GM19239 (cell line): ENCODE measurements at regions not wholly inside any gene's neighbourhood (a gene's known extent, or its start where the extent isn't known, plus 50 kb on each side); places are given as distances from the start of the nearest gene placed in this dataset.
A peak's percentile ranks its signal among the peaks of the same experiment; 100 is the strongest.
"Not testable (repeated sequence)": the region's sequence is repeated elsewhere in the genome, so short reads cannot be mapped to it uniquely, and the experiment has no call there.

Source experiments
- DNase-seq: peaks from one replicate; pipeline ENCODE4 v3.0.0; 2011; ENCODE audit warnings: low spot score; ENCODE audit not compliant: insufficient read length
- FAIRE-seq: peaks from 2 replicates; lab custom pipeline; 2011; peaks lifted over from hg19 to GRCh38; lab: Jason Lieb, UNC

- DNase-seq (no peak), FAIRE-seq (no peak)
Observed at GRCh38 chrX:150099316-150099715, 161.0 kb upstream of the EOLA2 start.

GRCh38 chrX:150100261-150100660, 162.0 kb upstream of the EOLA2 start:
- DNase-seq (no peak), FAIRE-seq (no peak)

- DNase-seq (no peak), FAIRE-seq (no peak)
Observed at GRCh38 chrX:150118476-150118875, 180.2 kb upstream of the EOLA2 start.

GRCh38 chrX:150119323-150119722, 181.0 kb upstream of the EOLA2 start:
- FAIRE-seq, result no peak
- no peak for DNase-seq

GRCh38 chrX:150125045-150125444, 186.8 kb upstream of the EOLA2 start:
- not testable (repeated sequence) for FAIRE-seq, DNase-seq

GRCh38 chrX:150127216-150127615, 188.9 kb upstream of the EOLA2 start:
- DNase-seq (no peak), FAIRE-seq (no peak)

- no peak for FAIRE-seq
Observed at GRCh38 chrX:150143721-150144440, 205.6 kb upstream of the EOLA2 start.

GRCh38 chrX:150146271-150146896, 208.1 kb upstream of the EOLA2 start:
- no peak for DNase-seq
- no peak for FAIRE-seq

More at GRCh38 chrX:150143721-150144440, 205.6 kb upstream of the EOLA2 start:
- no peak for DNase-seq

GRCh38 chrX:150148749-150149672, 210.7 kb upstream of the EOLA2 start:
- no peak for DNase-seq
- FAIRE-seq, result no peak

- FAIRE-seq (peak; percentile 58), DNase-seq (no peak)
Observed at GRCh38 chrX:150150076-150150779, 211.9 kb upstream of the EOLA2 start.

GRCh38 chrX:150150780-150151125, 212.4 kb upstream of the MAMLD1 start:
- DNase-seq (no peak), FAIRE-seq (no peak)

GRCh38 chrX:150152036-150152435, 211.1 kb upstream of the MAMLD1 start:
- DNase-seq, result no peak
- FAIRE-seq, result no peak

GRCh38 chrX:150152546-150152945, 210.6 kb upstream of the MAMLD1 start:
- FAIRE-seq, result no peak
- DNase-seq, result no peak

GRCh38 chrX:150155436-150156035, 207.6 kb upstream of the MAMLD1 start:
- FAIRE-seq, result peak; percentile 4
- DNase-seq, result no peak

GRCh38 chrX:150156615-150157014, 206.5 kb upstream of the MAMLD1 start:
- DNase-seq (no peak), FAIRE-seq (no peak)

- peak; percentile 31 for FAIRE-seq
- DNase-seq, result no peak
Observed at GRCh38 chrX:150157291-150157690, 205.8 kb upstream of the MAMLD1 start.

GRCh38 chrX:150158554-150159332, 204.4 kb upstream of the MAMLD1 start:
- FAIRE-seq, result no peak

GRCh38 chrX:150159537-150159936, 203.6 kb upstream of the MAMLD1 start:
- FAIRE-seq (no peak), DNase-seq (no peak)

More at GRCh38 chrX:150158554-150159332, 204.4 kb upstream of the MAMLD1 start:
- no peak for DNase-seq

GRCh38 chrX:150160656-150161055, 202.5 kb upstream of the MAMLD1 start:
- FAIRE-seq (no peak), DNase-seq (no peak)
